Adipose tissue (tissue), 3 donors: ENCODE measurements at regions not wholly inside any gene's neighbourhood (a gene's known extent, or its start where the extent isn't known, plus 50 kb on each side); places are given as distances from the start of the nearest gene placed in this dataset.

Experiments used
- H3K27ac ChIP-seq: one replicate; pipeline ENCODE4 v1.5.1; 2013; ENCODE audit warnings: low read depth, low read length
- WGBS, 3 donors: extraction: QIAGEN DNeasy Blood & Tissue Kit; methylation state at CpG; one replicate each; pipeline ENCODE4 v1.1.7; 2013; 5-methylcytosine and 5-hydroxymethylcytosine counted together
- donor health status: healthy with polysubstance abuse.
- donor health status: Bipolar disorder and iron deficiency.
- donor health status: healthy.

DNA sequence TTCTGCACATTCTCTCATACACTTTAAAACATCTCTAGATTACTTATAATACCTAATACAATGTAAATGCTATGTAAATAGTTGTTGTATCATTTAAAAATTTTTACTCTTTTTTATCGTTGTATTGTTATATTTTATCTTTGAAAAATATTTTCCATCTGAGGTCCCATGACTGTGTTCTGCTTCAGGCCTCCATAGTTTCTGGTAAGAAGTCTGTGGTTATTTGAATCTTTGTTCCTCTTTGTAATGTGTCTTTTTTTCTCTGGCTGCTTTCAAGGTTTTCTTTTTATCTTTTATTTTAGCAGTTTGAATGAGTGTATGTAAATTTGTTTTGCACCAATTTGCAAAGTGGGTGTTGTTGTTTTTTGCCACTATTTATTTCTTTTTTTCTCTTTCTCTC, 263.1 kb downstream of the RPS24 start:
- 48 to 88% (median 58%) methylated on average over 1 of the region's 1 CpG for WGBS, 3 donors
- no peak overlapping the region for H3K27ac ChIP-seq

- WGBS, 3 donors, result 90 to 100% (median 95%) methylated on average over 1 of the region's 1 CpG
- H3K27ac ChIP-seq, result no peak overlapping the region
Measured at GRCh38 chr10:78297997-78298396, 264.3 kb downstream of the RPS24 start.

GRCh38 chr10:78298835-78299234, 265.2 kb downstream of the RPS24 start:
- no peak overlapping the region for H3K27ac ChIP-seq
- 88 to 96% (median 95%) methylated on average over 7 of the region's 7 CpGs for WGBS, 3 donors

- WGBS, 3 donors, result 61 to 87% (median 61%) methylated on average over 9 of the region's 9 CpGs
- no peak overlapping the region for H3K27ac ChIP-seq
Measured at GRCh38 chr10:78299851-78300468, 266.3 kb downstream of the RPS24 start.

DNA sequence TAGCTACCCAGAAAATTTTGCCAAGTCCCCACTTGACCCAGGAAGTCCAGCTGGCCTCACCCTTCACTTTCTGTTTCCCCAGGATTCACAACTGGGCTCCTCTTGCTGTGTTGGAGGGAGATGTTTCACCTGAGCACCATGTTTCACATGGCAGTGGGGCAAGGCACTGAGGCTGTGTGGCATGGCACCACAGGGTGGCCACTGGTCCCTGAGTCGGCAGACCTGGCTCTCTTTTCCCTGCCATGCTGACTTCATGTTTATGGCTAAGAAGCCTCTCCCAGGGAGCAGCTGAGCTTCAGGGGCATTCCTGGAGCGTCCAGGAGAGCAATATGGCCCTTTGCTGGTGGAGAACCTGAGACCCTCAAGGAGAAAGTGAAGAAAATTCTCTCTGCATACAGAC, 266.9 kb downstream of the RPS24 start:
- H3K27ac ChIP-seq, result no peak overlapping the region
- WGBS, 3 donors, result 97 to 99% (median 98%) methylated on average over 2 of the region's 2 CpGs

DNA sequence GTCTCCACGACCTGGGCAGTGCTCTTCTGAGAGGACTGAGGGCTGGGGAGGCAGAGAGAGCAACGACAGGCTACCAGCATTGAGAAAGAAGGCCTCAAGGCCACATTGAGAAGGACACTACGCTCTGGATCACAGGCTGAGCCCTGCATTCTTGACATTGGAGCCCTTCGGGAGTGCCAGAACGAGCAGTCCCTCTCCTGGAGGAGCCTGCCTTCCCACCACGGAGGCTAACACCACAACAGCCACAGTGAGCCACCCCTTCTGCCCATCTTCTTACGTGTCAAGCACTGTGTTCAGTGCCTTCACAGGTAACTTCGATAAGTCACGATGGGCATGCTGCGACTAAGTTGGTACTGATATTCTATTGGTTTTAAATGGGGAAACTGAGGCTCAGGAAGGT, 267.8 kb downstream of the RPS24 start:
- H3K27ac ChIP-seq, result no peak overlapping the region
- WGBS, 3 donors, result 81 to 92% (median 85%) methylated on average over 10 of the region's 10 CpGs

- no peak overlapping the region for H3K27ac ChIP-seq
- WGBS, 3 donors, result 74 to 88% (median 87%) methylated on average over 11 of the region's 11 CpGs
Measured at GRCh38 chr10:78301891-78302738, 268.5 kb downstream of the RPS24 start.

- no peak overlapping the region for H3K27ac ChIP-seq
Measured at GRCh38 chr10:78302739-78302988, 269.0 kb downstream of the RPS24 start.

DNA sequence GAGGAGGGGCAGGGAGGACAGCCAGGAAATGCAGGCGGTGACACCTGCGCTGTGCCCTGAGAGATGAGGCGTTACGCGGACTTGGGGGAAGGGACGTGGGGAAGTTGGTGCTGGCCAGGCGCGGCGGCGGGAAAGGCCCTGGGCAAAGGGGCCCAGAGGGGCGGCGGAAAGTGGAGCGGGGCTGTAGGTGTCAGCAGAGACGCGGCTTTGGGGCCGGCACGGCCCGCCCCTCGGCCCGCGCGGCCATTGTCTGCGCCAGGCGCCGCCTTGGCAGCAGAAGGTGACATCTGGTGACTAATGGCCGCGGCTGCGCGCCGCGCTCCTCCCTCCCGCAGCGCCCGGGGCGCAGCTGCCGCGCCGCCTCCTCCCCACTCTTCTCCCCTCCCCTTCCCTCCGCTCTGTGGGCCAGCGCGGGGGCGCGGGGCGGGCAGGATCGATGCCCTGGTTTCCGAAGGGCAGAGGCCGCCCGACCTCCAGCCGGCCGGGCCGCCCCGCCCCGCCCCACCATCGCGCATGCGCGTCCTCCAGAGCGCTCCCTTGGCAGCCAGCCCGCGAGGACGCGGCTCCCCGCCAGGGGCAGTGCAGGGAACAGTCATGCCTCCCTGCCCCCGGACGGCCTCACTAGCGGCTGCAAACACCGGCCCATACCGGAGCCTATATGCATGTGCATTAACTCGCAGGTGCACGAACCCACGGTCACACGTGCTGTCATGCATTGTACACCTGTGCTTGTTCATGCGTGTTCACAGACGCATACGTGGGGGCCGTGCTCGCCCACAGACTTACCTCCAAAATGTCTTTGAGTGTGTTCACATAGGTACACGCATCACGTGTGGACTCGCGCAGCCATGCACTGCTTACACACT, 269.6 kb downstream of the RPS24 start:
- 6 to 8% (median 7%) methylated on average over 59 to 80 of the region's 81 CpGs for WGBS, 3 donors
- no peak overlapping the region for H3K27ac ChIP-seq

More at GRCh38 chr10:78302739-78302988, 269.0 kb downstream of the RPS24 start:
- 8 to 15% (median 13%) methylated on average over 3 of the region's 3 CpGs for WGBS, 3 donors

GRCh38 chr10:78304091-78305045, 270.7 kb downstream of the RPS24 start:
- WGBS, 3 donors, result 87 to 90% (median 88%) methylated on average over 12 of the region's 12 CpGs
- no peak overlapping the region for H3K27ac ChIP-seq

- H3K27ac ChIP-seq, result no peak overlapping the region
Measured at GRCh38 chr10:78305311-78305710, 271.6 kb downstream of the RPS24 start.

DNA sequence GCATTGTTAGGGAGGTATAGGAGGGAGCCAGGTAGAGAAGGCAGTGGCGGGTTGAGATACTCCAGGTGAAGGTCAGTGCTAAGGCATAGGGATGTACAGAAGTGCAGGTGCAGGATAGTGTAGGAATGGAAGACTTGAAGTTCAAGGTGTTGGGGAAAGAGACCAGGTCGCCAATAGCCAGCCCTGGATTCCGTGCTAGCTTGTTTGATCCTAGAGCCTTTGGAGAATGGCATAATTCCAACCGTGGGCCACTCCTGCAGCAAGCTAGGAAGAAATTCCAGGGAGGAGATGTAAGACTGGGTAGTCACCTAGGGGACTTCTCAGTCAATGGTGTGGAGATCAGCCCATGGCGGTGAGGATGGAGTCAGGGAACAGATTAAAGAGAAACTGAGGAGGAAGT, 272.7 kb downstream of the RPS24 start:
- WGBS, 3 donors, result 85 to 95% (median 93%) methylated on average over 5 of the region's 5 CpGs
- H3K27ac ChIP-seq, result no peak overlapping the region

More at GRCh38 chr10:78305311-78305710, 271.6 kb downstream of the RPS24 start:
- WGBS, 3 donors, result 83 to 94% (median 83%) methylated on average over 3 of the region's 3 CpGs

- H3K27ac ChIP-seq, result no peak overlapping the region
- WGBS, 3 donors, result 59 to 84% (median 78%) methylated on average over 1 of the region's 1 CpG
Measured at GRCh38 chr10:78307576-78307975, 273.9 kb downstream of the RPS24 start.

GRCh38 chr10:78309536-78310237, 276.0 kb downstream of the RPS24 start:
- no peak overlapping the region for H3K27ac ChIP-seq
- 93 to 96% (median 95%) methylated on average over 15 of the region's 15 CpGs for WGBS, 3 donors

- no peak overlapping the region for H3K27ac ChIP-seq
- 88 to 93% (median 92%) methylated on average over 2 of the region's 2 CpGs for WGBS, 3 donors
Measured at GRCh38 chr10:78310481-78311080, 276.9 kb downstream of the RPS24 start.

DNA sequence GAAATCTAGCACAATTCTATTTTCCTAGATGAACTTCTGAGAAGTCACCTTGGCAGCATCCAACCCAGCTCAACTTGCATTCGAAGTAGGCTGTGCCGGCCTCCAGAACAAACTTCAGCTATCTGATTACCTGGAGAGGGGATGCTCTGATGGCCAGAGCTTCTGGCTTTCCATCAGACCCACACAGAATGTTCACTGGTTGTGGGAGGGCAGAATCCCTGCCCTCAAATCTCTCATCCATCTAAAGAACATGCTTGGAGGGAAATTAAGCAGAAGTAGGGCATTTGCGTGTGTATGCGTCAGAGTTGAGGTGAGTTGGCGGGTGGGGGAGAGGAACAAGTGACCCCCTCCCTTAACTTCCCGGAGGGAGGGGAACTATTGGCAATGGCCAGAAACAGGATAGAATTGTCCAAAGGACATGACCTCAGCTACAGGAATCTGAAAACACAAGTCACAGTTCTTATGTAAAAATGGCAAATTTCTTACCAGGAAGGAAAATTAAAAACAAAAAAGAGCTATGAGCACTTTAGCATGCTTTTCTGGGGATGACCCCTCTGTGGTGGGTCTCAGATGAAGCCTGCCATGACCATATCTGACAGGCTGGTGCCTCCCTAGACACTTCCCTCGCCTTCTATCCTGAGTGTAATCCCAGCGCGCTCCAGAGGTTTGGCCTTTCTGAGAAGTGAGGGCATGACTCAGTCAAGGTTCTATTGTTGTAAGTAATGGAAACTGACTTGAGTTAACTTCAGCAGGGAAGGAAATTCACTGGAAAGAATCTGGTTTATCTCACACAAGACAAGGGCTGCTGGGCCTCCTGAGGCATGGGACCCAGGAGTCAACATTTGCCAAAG, 278.8 kb downstream of the RPS24 start:
- no peak overlapping the region for H3K27ac ChIP-seq
- WGBS, 3 donors, result 76 to 86% (median 77%) methylated on average over 9 of the region's 9 CpGs
